T follicular helper cell (primary cell): ENCODE measurements at regions not wholly inside any gene's neighbourhood (a gene's known extent, or its start where the extent isn't known, plus 50 kb on each side); places are given as distances from the start of the nearest gene placed in this dataset.

Experiments used
- DNase-seq: peaks from one replicate; pipeline ENCODE4 v3.0.0-alpha.2; 2020; ENCODE audit warnings: low read depth

GRCh38 chr11:80519596-80520506 lies 1079.0 kb upstream of the TENM4 start:
- DNase-seq, result no peak

- DNase-seq, result no peak
Measured at GRCh38 chr11:80517701-80518100, 1076.9 kb upstream of the TENM4 start.

- DNase-seq, result no peak
Measured at GRCh38 chr11:80515097-80515496, 1074.3 kb upstream of the TENM4 start.

GRCh38 chr11:80512491-80512890 lies 1071.7 kb upstream of the TENM4 start:
- no peak for DNase-seq

- DNase-seq, result no peak
Measured at GRCh38 chr11:80505771-80506170, 1064.9 kb upstream of the TENM4 start.

GRCh38 chr11:80503990-80504389 lies 1063.2 kb upstream of the TENM4 start:
- no peak for DNase-seq

GRCh38 chr11:80502511-80502910 lies 1061.7 kb upstream of the TENM4 start:
- no peak for DNase-seq

- DNase-seq, result no peak
Measured at GRCh38 chr11:80495116-80495515, 1054.3 kb upstream of the TENM4 start.

DNA sequence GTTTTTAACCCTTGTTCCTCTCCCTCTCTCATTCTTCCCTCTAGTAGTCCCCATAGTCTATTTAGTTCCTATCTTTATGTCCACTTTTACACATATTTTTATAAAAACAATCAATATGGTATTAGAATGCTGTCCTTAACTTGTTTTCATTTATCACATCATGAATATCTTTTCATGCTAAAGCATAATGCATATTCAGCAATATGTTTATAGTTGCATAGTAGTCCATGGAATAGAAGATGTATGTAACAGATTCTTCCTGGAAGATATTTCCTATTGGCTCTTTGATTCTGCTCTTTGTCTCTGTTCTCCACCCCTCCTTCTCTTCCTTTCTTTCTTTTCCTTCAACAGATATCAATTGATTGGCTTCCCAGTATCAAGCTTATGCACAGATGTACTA lies 1047.1 kb upstream of the TENM4 start:
- no peak for DNase-seq

DNA sequence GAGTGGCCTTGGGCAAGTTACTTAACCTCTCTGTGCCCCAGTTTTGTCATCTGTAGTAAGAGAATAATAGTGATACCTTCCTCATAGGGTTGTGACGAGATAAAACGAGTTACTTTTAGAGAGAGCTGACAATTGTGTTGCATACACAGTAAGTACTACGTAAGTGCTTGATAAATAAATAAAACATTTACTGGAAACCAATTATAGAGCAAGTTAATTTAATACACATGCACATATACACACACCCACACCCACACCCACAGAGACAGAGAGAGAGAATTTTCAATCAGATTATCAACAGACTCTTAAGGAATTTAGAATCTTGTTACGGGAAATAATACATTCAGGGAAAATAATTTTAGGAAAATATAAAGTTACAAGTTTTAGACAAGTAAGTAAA lies 1045.8 kb upstream of the TENM4 start:
- no peak for DNase-seq

DNA sequence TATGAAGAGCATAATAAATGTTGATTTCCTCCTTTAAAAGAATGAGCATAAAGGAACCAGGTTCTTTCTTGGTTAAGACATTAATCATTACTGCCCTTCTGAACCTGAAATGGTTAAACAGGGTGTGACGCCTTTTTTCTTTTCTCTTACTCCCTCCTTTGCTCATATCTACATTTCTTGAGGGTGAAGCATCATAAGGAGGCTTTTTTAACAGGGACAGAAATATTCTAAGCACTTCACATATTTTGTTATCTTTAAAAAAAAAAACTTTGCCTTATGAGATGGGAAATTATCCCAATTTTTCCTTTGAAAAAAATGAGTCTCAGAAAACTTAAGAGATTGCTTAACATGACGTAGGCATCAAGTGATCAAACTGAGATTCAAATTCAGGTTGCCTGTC lies 1036.3 kb upstream of the TENM4 start:
- no peak for DNase-seq

GRCh38 chr11:80473562-80473961 lies 1032.7 kb upstream of the TENM4 start:
- no peak for DNase-seq

DNA sequence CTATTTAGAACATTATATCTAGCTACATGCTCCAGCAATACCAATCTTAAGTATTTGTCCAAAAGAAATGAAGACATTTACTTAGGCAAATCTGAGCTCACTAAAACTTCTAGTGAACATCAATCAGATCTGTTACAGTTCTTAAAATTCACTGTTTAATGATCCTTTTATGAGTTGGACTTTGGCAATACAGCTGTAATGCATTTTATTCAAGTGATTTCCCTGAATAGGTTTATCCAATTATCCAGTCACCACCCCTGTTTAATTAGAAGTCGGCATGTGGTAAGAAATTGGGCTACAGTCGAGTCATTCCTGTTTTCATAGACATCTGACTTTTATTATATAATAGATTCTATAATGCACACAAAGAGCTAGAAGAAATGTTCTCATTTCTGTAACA lies 1029.0 kb upstream of the TENM4 start:
- no peak for DNase-seq

GRCh38 chr11:80466570-80466969 lies 1025.7 kb upstream of the TENM4 start:
- no peak for DNase-seq

- DNase-seq, result no peak
Measured at GRCh38 chr11:80462211-80462610, 1021.4 kb upstream of the TENM4 start.

DNA sequence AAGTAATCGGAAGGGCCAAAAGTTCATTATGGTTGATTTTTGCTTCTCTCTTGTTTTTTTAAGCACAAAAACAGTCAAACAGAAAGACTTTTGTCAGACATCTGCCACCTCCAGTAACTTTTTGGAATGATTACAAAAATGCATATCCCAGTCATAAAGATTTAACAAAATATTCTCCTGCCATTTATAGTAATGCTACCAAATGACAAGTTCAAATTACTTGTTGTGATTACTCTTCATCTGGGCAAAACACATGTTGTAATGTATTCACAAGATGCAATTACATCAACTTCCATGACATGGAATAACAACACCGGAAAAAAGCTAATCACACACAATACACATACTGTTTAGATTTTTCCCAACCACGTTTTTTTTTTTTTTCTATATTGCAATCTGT lies 1017.5 kb upstream of the TENM4 start:
- DNase-seq, result no peak

DNA sequence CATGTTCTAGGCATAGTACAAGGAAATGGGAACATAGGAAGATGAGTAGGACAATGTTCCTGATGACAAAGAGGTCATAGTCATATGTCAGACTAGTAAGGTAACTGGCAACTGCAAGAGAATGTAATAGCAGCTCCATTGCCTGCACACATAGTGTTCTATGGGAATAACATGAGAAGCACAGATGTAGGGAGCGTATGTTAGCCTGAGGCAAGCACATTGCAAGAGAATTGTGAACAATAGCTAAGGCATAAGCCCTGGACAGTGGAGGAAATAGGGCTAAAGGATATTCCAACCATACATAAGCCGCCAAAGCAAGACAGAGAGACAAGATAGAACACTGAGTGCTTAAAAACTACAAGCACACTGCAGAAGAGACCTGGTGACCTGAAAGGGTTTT lies 1017.0 kb upstream of the TENM4 start:
- no peak for DNase-seq

DNA sequence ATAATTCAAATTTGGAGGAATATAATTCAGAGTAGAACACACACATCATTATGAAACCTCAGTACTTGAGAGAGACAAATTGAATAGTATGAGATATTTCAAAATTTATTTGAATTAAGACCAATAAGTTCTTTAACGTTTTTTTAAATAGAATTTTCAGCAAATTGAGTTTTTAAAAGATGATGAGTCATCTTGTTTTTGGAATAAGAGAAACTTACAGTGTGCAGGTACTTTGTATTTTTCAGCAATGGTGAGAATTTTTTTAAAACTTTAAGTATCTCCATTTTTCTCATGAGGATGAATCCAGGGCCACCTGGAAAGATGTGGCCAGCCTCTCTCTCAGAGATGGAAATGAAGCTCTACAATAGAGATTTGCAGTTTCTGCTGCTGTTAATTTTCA lies 1015.0 kb upstream of the TENM4 start:
- DNase-seq, result no peak

DNA sequence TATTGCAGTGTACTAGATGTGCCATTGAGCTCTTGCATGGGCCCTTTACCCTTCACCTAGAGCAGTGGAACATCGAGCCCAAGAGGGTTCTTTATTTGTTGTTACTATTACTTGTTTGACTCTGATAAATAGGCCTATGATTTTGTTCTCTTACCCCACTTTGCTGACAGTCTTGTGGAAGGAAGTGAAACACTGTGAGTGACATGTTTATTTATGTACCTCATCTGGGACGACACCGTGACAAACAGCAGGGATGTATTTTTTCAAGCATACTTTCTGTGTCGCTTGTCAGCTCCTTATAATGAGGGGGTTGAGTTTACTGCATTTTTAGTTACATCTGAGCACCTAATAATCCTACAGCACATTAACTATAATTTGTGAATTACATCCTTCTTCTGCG lies 1010.3 kb upstream of the TENM4 start:
- no peak for DNase-seq

GRCh38 chr11:80448709-80449108 lies 1007.9 kb upstream of the TENM4 start:
- no peak for DNase-seq

DNA sequence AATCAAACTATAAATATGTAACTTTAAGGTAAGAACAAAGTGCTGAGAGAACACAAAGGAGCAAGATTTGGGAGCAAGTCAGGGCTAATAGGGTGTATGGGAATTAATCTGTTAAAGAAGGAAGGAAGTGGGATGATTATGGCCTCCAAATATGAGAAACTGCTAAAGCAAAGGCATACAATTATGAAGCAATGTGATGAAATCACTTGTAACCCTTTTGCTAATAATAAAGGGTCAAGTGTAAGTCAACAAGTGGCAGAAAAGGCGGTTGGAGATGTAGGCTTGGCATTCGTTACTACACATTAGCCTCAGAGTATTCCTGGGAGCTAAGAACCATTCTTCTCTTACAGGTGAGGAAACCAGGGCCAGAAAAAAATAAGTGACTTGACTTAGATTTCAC lies 1002.3 kb upstream of the TENM4 start:
- DNase-seq, result no peak

GRCh38 chr11:80441821-80442220 lies 1001.0 kb upstream of the TENM4 start:
- DNase-seq, result no peak

GRCh38 chr11:80440835-80441234 lies 1000.0 kb upstream of the TENM4 start:
- no peak for DNase-seq

- DNase-seq, result no peak
Measured at GRCh38 chr11:80436547-80436946, 995.7 kb upstream of the TENM4 start.
